ENCODE measurements at regions not wholly inside any gene's neighbourhood (a gene's known extent, or its start where the extent isn't known, plus 50 kb on each side); places are given as distances from the start of the nearest gene placed in this dataset.
A peak's percentile ranks its signal among the peaks of the same experiment; 100 is the strongest.

DNA sequence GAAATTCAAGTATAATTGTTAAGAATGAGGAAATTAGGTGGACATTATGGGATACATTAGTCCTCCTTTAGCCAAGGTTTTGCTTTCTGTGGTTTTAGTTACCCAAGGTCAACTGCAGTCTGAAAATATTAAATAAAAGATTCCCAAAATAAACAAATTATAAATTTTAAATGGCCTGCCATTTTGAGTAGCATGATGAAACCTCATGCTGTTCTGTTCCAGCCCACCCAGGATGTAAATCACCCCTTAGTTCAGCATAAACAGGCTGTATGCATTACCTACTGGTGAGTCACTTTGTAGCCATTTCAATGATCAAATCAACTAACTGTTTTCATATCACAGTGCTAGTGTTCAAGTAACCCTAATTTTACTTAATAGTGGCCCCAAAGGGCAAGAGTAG is 132.5 kb upstream of the LYPLAL1 start:
- Histone ChIP-seq H3K9ac (ENCODE audit: low read length) (no peak overlapping the region), H3K4me2 (ENCODE audit: low read length) (no peak overlapping the region), H3K9me2 (replicated peaks; ENCODE audit: low read length) (no peaks in the 10 kb centered on the region), H3K4me1 (ENCODE audit: insufficient read depth, low read length) (no peaks in the 10 kb centered on the region; the same call in 1 of the 2 replicates), H3K79me2 (ENCODE audit: low read length) (no peaks in the 10 kb centered on the region), H3K4me3 (ENCODE audit: low read length) (no peak overlapping the region), H3K27me3 (ENCODE audit: low read length) (no peaks in the 10 kb centered on the region), H3K9me3 (ENCODE audit: low read length) (peaks cover 10% of the 10 kb centered on the region; the same call in 1 of the 2 replicates), H2AFZ (ENCODE audit: low read length) (no peak overlapping the region), H3K36me3 (ENCODE audit: low read depth, low read length) (no peaks in the 10 kb centered on the region), H3K27ac (ENCODE audit: low read length) (no peak overlapping the region), H3F3A (ENCODE audit: low read length, unreplicated experiment) (no peaks in the 10 kb centered on the region), H4K20me1 (ENCODE audit: low read length) (no peaks in the 10 kb centered on the region)
- BruUV-seq (replicated peaks), result no TSS peak
- CTCF ChIA-PET, result no interaction called here
- DNase-seq, result peak; percentile 53
- TF ChIP-seq EZH2 (IDR thresholded peaks at IDR 0.05; ENCODE audit: low read length, unreplicated experiment) (no peak), EZH2phosphoT487 (IDR thresholded peaks at IDR 0.05; ENCODE audit: borderline replicate concordance, low read length) (no peak)
- TF ChIP-seq, protein P1, sequence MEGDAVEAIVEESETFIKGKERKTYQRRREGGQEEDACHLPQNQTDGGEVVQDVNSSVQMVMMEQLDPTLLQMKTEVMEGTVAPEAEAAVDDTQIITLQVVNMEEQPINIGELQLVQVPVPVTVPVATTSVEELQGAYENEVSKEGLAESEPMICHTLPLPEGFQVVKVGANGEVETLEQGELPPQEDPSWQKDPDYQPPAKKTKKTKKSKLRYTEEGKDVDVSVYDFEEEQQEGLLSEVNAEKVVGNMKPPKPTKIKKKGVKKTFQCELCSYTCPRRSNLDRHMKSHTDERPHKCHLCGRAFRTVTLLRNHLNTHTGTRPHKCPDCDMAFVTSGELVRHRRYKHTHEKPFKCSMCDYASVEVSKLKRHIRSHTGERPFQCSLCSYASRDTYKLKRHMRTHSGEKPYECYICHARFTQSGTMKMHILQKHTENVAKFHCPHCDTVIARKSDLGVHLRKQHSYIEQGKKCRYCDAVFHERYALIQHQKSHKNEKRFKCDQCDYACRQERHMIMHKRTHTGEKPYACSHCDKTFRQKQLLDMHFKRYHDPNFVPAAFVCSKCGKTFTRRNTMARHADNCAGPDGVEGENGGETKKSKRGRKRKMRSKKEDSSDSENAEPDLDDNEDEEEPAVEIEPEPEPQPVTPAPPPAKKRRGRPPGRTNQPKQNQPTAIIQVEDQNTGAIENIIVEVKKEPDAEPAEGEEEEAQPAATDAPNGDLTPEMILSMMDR (conservative IDR thresholded peaks at IDR 0.05; ENCODE audit: low read depth, low read length), result no peak
- intact Hi-C loops (cut with micrococcal nuclease), result no loop called here
- POLR2A ChIA-PET (ENCODE audit: unreplicated experiment), result interaction anchor here (0.6 kb wide), 1 partner anchor 9 kb away, joined by 3 read pairs; no protein-coding TSS in a partner anchor
- peak; percentile 81 for ATAC-seq

DNA sequence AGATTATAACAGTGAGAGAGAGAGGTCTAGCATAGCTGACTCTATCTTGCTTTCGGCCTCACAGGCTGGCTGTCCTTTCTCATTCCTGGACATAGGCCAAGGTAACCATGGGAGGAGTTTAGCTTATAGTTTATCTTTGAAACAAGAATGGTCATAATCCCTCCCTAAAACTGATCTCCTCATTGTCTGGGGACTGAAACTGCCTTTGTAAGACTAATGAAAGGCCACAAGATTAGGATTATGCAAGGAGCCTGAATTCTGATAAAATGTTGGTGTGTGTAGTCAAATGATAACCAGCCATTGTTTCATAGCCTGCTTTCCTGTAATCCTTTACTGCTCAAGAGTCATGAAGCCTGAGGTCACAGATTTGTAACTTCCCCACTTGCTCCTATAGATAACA is 131.9 kb upstream of the LYPLAL1 start:
- Histone ChIP-seq H3K27me3 (ENCODE audit: low read length) (no peaks in the 10 kb centered on the region), H2AFZ (ENCODE audit: low read length) (no peak overlapping the region), H4K20me1 (ENCODE audit: low read length) (no peaks in the 10 kb centered on the region), H3K9me3 (ENCODE audit: low read length) (peaks cover 10% of the 10 kb centered on the region; the same call in 1 of the 2 replicates), H3K36me3 (ENCODE audit: low read depth, low read length) (no peaks in the 10 kb centered on the region), H3K9me2 (replicated peaks; ENCODE audit: low read length) (no peaks in the 10 kb centered on the region), H3K9ac (ENCODE audit: low read length) (no peak overlapping the region), H3K4me1 (ENCODE audit: insufficient read depth, low read length) (no peaks in the 10 kb centered on the region; the same call in 1 of the 2 replicates), H3F3A (ENCODE audit: low read length, unreplicated experiment) (no peaks in the 10 kb centered on the region), H3K27ac (ENCODE audit: low read length) (no peak overlapping the region), H3K4me2 (ENCODE audit: low read length) (no peak overlapping the region), H3K4me3 (ENCODE audit: low read length) (no peak overlapping the region), H3K79me2 (ENCODE audit: low read length) (no peaks in the 10 kb centered on the region)
- ChIA-PET POLR2A (ENCODE audit: unreplicated experiment) (interaction anchor here (0.6 kb wide), 1 partner anchor 9 kb away, joined by 3 read pairs; no protein-coding TSS in a partner anchor), CTCF (no interaction called here)
- TF ChIP-seq, protein P1 (conservative IDR thresholded peaks at IDR 0.05; ENCODE audit: low read depth, low read length), result no peak
- TF ChIP-seq EZH2phosphoT487 (IDR thresholded peaks at IDR 0.05; ENCODE audit: borderline replicate concordance, low read length), result no peak
- no peak for TF ChIP-seq EZH2 (IDR thresholded peaks at IDR 0.05; ENCODE audit: low read length, unreplicated experiment)
- no TSS peak for BruUV-seq (replicated peaks)
- intact Hi-C loops (cut with micrococcal nuclease), result no loop called here
- ATAC-seq (no peak), DNase-seq (no peak)

GRCh38 chr1:219042769-219043168 is 130.9 kb upstream of the LYPLAL1 start:
- intact Hi-C loops (cut with micrococcal nuclease), result no loop called here
- H3K27ac ChIP-seq (ENCODE audit: low read length), result no peak overlapping the region
- H3K9ac ChIP-seq (ENCODE audit: low read length), result no peak overlapping the region
- DNase-seq (no peak), ATAC-seq (no peak)
- TF ChIP-seq EZH2 (IDR thresholded peaks at IDR 0.05; ENCODE audit: low read length, unreplicated experiment) (no peak), EZH2phosphoT487 (IDR thresholded peaks at IDR 0.05; ENCODE audit: borderline replicate concordance, low read length) (no peak)
- TF ChIP-seq, protein P1 (conservative IDR thresholded peaks at IDR 0.05; ENCODE audit: low read depth, low read length), result no peak
- H3K4me1 ChIP-seq (ENCODE audit: insufficient read depth, low read length), result no peaks in the 10 kb centered on the region; the same call in 1 of the 2 replicates
- H2AFZ ChIP-seq (ENCODE audit: low read length), result no peak overlapping the region
- CTCF ChIA-PET, result no interaction called here
- no TSS peak for BruUV-seq (replicated peaks)
- no peaks in the 10 kb centered on the region for H3K36me3 ChIP-seq (ENCODE audit: low read depth, low read length)
- H3K9me3 ChIP-seq (ENCODE audit: low read length), result peaks cover 10% of the 10 kb centered on the region; the same call in 1 of the 2 replicates
- no peak overlapping the region for H3K4me2 ChIP-seq (ENCODE audit: low read length)
- H3F3A ChIP-seq (ENCODE audit: low read length, unreplicated experiment), result no peaks in the 10 kb centered on the region
- no peaks in the 10 kb centered on the region for H4K20me1 ChIP-seq (ENCODE audit: low read length)
- no peaks in the 10 kb centered on the region for H3K27me3 ChIP-seq (ENCODE audit: low read length)
- H3K4me3 ChIP-seq (ENCODE audit: low read length), result no peak overlapping the region
- H3K9me2 ChIP-seq (replicated peaks; ENCODE audit: low read length), result no peaks in the 10 kb centered on the region
- POLR2A ChIA-PET (ENCODE audit: unreplicated experiment), result no interaction called here
- no peaks in the 10 kb centered on the region for H3K79me2 ChIP-seq (ENCODE audit: low read length)
